Stomach (tissue), 4 donors: ENCODE measurements at regions not wholly inside any gene's neighbourhood (a gene's known extent, or its start where the extent isn't known, plus 50 kb on each side); places are given as distances from the start of the nearest gene placed in this dataset.

Source experiments
- EP300 ChIP-seq: sonication (generic); formaldehyde crosslinking; IDR thresholded peaks from one replicate; pipeline ENCODE4 v1.6.1; 2017; ENCODE audit warnings: antibody characterized with exemption
- POLR2A ChIP-seq, 4 donors: fragments of 450-650 bp; IDR thresholded peaks; one replicate each; pipeline ENCODE4 v1.6.1; 2016; ENCODE audit warnings: antibody characterized with exemption in 4 of 4, control low read depth in 2 of 4, mild to moderate bottlenecking in 1 of 4, moderate library complexity in 1 of 4
- POLR2AphosphoS5 ChIP-seq, 3 donors: sonication (generic); formaldehyde crosslinking; IDR thresholded peaks; one replicate each; pipeline ENCODE4 v1.6.1; 2016; ENCODE audit warnings: antibody characterized with exemption in 3 of 3
- TF ChIP-seq, protein P1 (sequence below), 7 experiments: fragments of 450-650 bp in 4 of 7; fragments of 200-600 bp in 3 of 7; sonication (generic) in 3 of 7; IDR thresholded peaks; one replicate each; pipeline ENCODE4 v1.5.1; 2016 to 2019; ENCODE audit warnings: antibody characterized with exemption in 7 of 7, control low read depth in 2 of 7, mild to moderate bottlenecking in 1 of 7

DNA sequence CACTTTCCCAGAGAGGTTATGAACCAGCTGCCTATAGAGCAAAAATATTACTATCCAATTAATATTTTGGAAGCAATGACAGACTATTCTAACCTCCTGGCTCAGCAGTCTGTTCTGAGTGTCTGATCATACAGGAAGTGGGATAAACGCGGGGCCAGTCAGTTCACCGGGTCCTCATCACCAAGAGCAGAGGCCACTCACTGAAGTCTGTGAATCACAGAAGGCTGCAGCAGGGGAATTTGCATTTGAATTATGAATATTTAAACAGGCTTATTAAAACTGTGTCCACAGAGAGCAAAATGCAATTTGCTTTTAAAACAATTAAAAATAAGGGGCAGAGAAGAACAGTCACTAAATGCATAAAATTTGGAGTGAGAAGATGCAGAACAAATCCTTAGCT lies 305.2 kb downstream of the MCTP2 start:
- TF ChIP-seq, protein P1, sequence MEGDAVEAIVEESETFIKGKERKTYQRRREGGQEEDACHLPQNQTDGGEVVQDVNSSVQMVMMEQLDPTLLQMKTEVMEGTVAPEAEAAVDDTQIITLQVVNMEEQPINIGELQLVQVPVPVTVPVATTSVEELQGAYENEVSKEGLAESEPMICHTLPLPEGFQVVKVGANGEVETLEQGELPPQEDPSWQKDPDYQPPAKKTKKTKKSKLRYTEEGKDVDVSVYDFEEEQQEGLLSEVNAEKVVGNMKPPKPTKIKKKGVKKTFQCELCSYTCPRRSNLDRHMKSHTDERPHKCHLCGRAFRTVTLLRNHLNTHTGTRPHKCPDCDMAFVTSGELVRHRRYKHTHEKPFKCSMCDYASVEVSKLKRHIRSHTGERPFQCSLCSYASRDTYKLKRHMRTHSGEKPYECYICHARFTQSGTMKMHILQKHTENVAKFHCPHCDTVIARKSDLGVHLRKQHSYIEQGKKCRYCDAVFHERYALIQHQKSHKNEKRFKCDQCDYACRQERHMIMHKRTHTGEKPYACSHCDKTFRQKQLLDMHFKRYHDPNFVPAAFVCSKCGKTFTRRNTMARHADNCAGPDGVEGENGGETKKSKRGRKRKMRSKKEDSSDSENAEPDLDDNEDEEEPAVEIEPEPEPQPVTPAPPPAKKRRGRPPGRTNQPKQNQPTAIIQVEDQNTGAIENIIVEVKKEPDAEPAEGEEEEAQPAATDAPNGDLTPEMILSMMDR (IDR thresholded peaks at IDR 0.05): no peak
- TF ChIP-seq POLR2A (IDR thresholded peaks at IDR 0.05) (no peak), POLR2AphosphoS5 (IDR thresholded peaks at IDR 0.05) (no peak), EP300 (no peak)
